DND-41 (cell line): ENCODE measurements at regions not wholly inside any gene's neighbourhood (a gene's known extent, or its start where the extent isn't known, plus 50 kb on each side); places are given as distances from the start of the nearest gene placed in this dataset.

Experiments
- CTCF ChIP-seq: IDR thresholded peaks from 2 replicates; pipeline ENCODE4 v1.5.1; 2012; ENCODE audit warnings: borderline replicate concordance, low read length, moderate library complexity, mild to moderate bottlenecking; ENCODE audit not compliant: poor library complexity, severe bottlenecking; ENCODE audit errors: extremely low read depth
- EZH2 ChIP-seq: IDR thresholded peaks from 3 replicates; pipeline ENCODE4 v1.6.1; 2012; ENCODE audit warnings: borderline replicate concordance, low read depth, mild to moderate bottlenecking, moderate library complexity, low read length, inconsistent platforms; ENCODE audit not compliant: severe bottlenecking

- TF ChIP-seq CTCF, result no peak
- TF ChIP-seq EZH2, result no peak
Observed at GRCh38 chr7:81630600-81630999, 139.2 kb downstream of the HGF start.
